ENCODE measurements at regions not wholly inside any gene's neighbourhood (a gene's known extent, or its start where the extent isn't known, plus 50 kb on each side); places are given as distances from the start of the nearest gene placed in this dataset.
"Not testable (repeated sequence)": the region's sequence is repeated elsewhere in the genome, so short reads cannot be mapped to it uniquely, and the experiment has no call there.

- DNase-seq, result no peak
These were observed 698.7 kb upstream of the ANO3 start for GRCh38 chr11:25633230-25633629.

GRCh38 chr11:25649220-25649619, 682.7 kb upstream of the ANO3 start:
- not testable (repeated sequence) for DNase-seq

GRCh38 chr11:25650319-25650718, 681.6 kb upstream of the ANO3 start:
- no peak for DNase-seq

GRCh38 chr11:25655636-25656035, 676.3 kb upstream of the ANO3 start:
- no peak for DNase-seq

- no peak for DNase-seq
These were observed 673.0 kb upstream of the ANO3 start for GRCh38 chr11:25658916-25659315.

- no peak for DNase-seq
These were observed 672.2 kb upstream of the ANO3 start for GRCh38 chr11:25659706-25660105.

GRCh38 chr11:25667871-25668270, 664.1 kb upstream of the ANO3 start:
- DNase-seq, result no peak

GRCh38 chr11:25691959-25692358, 640.0 kb upstream of the ANO3 start:
- no peak for DNase-seq

GRCh38 chr11:25702417-25702816, 629.5 kb upstream of the ANO3 start:
- DNase-seq, result no peak

GRCh38 chr11:25710975-25711374, 621.0 kb upstream of the ANO3 start:
- DNase-seq, result no peak

- DNase-seq, result no peak
These were observed 604.0 kb upstream of the ANO3 start for GRCh38 chr11:25727944-25728343.

- DNase-seq, result no peak
These were observed 601.7 kb upstream of the ANO3 start for GRCh38 chr11:25730230-25730629.

GRCh38 chr11:25733777-25734176, 598.2 kb upstream of the ANO3 start:
- DNase-seq, result no peak

- DNase-seq, result no peak
These were observed 597.2 kb upstream of the ANO3 start for GRCh38 chr11:25734591-25735211.

GRCh38 chr11:25737071-25737675, 594.8 kb upstream of the ANO3 start:
- no peak for DNase-seq

GRCh38 chr11:25741886-25742285, 590.0 kb upstream of the ANO3 start:
- DNase-seq, result no peak

- DNase-seq, result no peak
These were observed 589.1 kb upstream of the ANO3 start for GRCh38 chr11:25742800-25743199.

GRCh38 chr11:25755381-25755780, 576.5 kb upstream of the ANO3 start:
- DNase-seq, result no peak

GRCh38 chr11:25755918-25756584, 575.9 kb upstream of the ANO3 start:
- DNase-seq, result no peak

- no peak for DNase-seq
These were observed 573.7 kb upstream of the ANO3 start for GRCh38 chr11:25758145-25758661.

GRCh38 chr11:25766332-25767015, 565.5 kb upstream of the ANO3 start:
- no peak for DNase-seq

- no peak for DNase-seq
These were observed 562.6 kb upstream of the ANO3 start for GRCh38 chr11:25769287-25769686.

GRCh38 chr11:25771605-25772004, 560.3 kb upstream of the ANO3 start:
- DNase-seq, result no peak

- no peak for DNase-seq
These were observed 556.3 kb upstream of the ANO3 start for GRCh38 chr11:25775603-25776002.
